ENCODE measurements at regions not wholly inside any gene's neighbourhood (a gene's known extent, or its start where the extent isn't known, plus 50 kb on each side); places are given as distances from the start of the nearest gene placed in this dataset.

- no peak for TF ChIP-seq THRA (CRISPR knock-in tag; IDR thresholded peaks at IDR 0.05; ENCODE audit: borderline replicate concordance)
- 0 out of 2 replicates have a peak, but pooled peaks have one; percentile 15 for TF ChIP-seq MAFF (IDR thresholded peaks at IDR 0.05; ENCODE audit: low read depth, low read length)
- TF ChIP-seq NFE2L1 (CRISPR knock-in tag; IDR thresholded peaks at IDR 0.05; ENCODE audit: borderline replicate concordance), result no peak
- TF ChIP-seq DMAP1 (CRISPR knock-in tag; IDR thresholded peaks at IDR 0.05), result no peak
These were observed 1061.9 kb upstream of the CDH18 start (continued) for GRCh38 chr5:21049901-21050300.

- Histone ChIP-seq H3K9ac (ENCODE audit: insufficient read depth, low read depth, low read length) (no peak overlapping the region), H3K27me3 (ENCODE audit: control insufficient read depth in 1 of 2, insufficient read depth in 2 of 2, low read length in 2 of 2) (no peaks in the 10 kb centered on the region), H3K36me3 (replicated peaks in 1 of 2; ENCODE audit: control insufficient read depth in 1 of 2, insufficient read depth in 2 of 2, low read length in 2 of 2) (no peaks in the 10 kb centered on the region), H3K4me3 (replicated peaks in 1 of 3; ENCODE audit: insufficient read depth in 1 of 3, low read depth in 2 of 3, low read length in 3 of 3) (no peak overlapping the region), H2AFZ (ENCODE audit: low read length) (no peak overlapping the region), H3K4me1 (ENCODE audit: insufficient read depth, low read length) (no peaks in the 10 kb centered on the region), H3K4me2 (ENCODE audit: low read depth, low read length) (no peak overlapping the region), H4K20me1 (ENCODE audit: insufficient read depth, low read length) (no peaks in the 10 kb centered on the region), H3K9me3 (ENCODE audit: low read length) (peaks cover 28% of the 10 kb centered on the region), H3K79me2 (ENCODE audit: insufficient read depth, low read length) (no peaks in the 10 kb centered on the region), H3K27ac (ENCODE audit: extremely low read length, insufficient read depth, low read length) (no peak overlapping the region)
- in situ Hi-C loops (cut with HindIII; ENCODE audit: extremely low pct_ligation_motif_present, low pct_unique_long_range_greater_than_20kb) (no loop called here), intact Hi-C loops (cut with micrococcal nuclease; ENCODE audit: unreplicated experiment) (no loop called here)
- ChIA-PET POLR2A (no interaction called here), CTCF (ENCODE audit: low intra/inter-chr PET ratio, low total read pairs) (no interaction called here)
- ATAC-seq, result no peak
- 1% methylated on average over 4 of the region's 4 CpGs for WGBS (ENCODE audit: low lambda C conversion rate)
- BruUV-seq (replicated peaks), result no TSS peak
- no peak for TF ChIP-seq ZBTB49 (CRISPR knock-in tag; IDR thresholded peaks at IDR 0.05; ENCODE audit: borderline replicate concordance)
- no peak for TF ChIP-seq NAIF1 (CRISPR knock-in tag; IDR thresholded peaks at IDR 0.05; ENCODE audit: borderline replicate concordance)
- TF ChIP-seq ATF6 (CRISPR knock-in tag; conservative IDR thresholded peaks at IDR 0.05), result no peak
- TF ChIP-seq FOXA1 (IDR thresholded peaks at IDR 0.05), result no peak
- TF ChIP-seq FOXA1 (CRISPR knock-in tag; IDR thresholded peaks at IDR 0.05), result no peak
- TF ChIP-seq ATF7-NPFF (CRISPR knock-in tag; IDR thresholded peaks at IDR 0.05; ENCODE audit: low read depth), result no peak
- TF ChIP-seq ZNF792 (CRISPR knock-in tag; IDR thresholded peaks at IDR 0.05), result no peak
- TF ChIP-seq ZNF431 (CRISPR knock-in tag; IDR thresholded peaks at IDR 0.05; ENCODE audit: borderline replicate concordance, low read depth), result no peak
- no peak for TF ChIP-seq SRSF4 (IDR thresholded peaks at IDR 0.05; ENCODE audit: low read depth, low read length, poor library complexity, severe bottlenecking)
- no peak for TF ChIP-seq GPBP1L1 (CRISPR knock-in tag; IDR thresholded peaks at IDR 0.05)
- no peak for TF ChIP-seq EZH2 (conservative IDR thresholded peaks at IDR 0.05; ENCODE audit: low read depth, low read length)
- TF ChIP-seq ZMYM3 (CRISPR knock-in tag; IDR thresholded peaks at IDR 0.05), result no peak
- no peak for TF ChIP-seq ZKSCAN1 (IDR thresholded peaks at IDR 0.05; ENCODE audit: low read length)
- FAIRE-seq, result no peak
- no peak for DNase-seq (ENCODE audit: low spot score)
These were observed 1043.0 kb upstream of the CDH18 start for GRCh38 chr5:21030981-21031380.
